ENCODE measurements at regions not wholly inside any gene's neighbourhood (a gene's known extent, or its start where the extent isn't known, plus 50 kb on each side); places are given as distances from the start of the nearest gene placed in this dataset.

GRCh38 chr2:53543083-53543482 lies 224.5 kb upstream of the CHAC2 start:
- no peak for TF ChIP-seq CTCF (IDR thresholded peaks at IDR 0.05)
- Histone ChIP-seq H3K9me3 (peaks cover 9% of the 10 kb centered on the region), H3K27me3 (ENCODE audit: low read depth) (no peaks in the 10 kb centered on the region), H3K4me3 (no peak overlapping the region), H3K36me3 (no peaks in the 10 kb centered on the region), H3K4me1 (no peaks in the 10 kb centered on the region), H3K27ac (no peak overlapping the region)
- no peak for DNase-seq
- intact Hi-C loops (cut with DNase I) = no loop called here
- no peak for ATAC-seq

DNA sequence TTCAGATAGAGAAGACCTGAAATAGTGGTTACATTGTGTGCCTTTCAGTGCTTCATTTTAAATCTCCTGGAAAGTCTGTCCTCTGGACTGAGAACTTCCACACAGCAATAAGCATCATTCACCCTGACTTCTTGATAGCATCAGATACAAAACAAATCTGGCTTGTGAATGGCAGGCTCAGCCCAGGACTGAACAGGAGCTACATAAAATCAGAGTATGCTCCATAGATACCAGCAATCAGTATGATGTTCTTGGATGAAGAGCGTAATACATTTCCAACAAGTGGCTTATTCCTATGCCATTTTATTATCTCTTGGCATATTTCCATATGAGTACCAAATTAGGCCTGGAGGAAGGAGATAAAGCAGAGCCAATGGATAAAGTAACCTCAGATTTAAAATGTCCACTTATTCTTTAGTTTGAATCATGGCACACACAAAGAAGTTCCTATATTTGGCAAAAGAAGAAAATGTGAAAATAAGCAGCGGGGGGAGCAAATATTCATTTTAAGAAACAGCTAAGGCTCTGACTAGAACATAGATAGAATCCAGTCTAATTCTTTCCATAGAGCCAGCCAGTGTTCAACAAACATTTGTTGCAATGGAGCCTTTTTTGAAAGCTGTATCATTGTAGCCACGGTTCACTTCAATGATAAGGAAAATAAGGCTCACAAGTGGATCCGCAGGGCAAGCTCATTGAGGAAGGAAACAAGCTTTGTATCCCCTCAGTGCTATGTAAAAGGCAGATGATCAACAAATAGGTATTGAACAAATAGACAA lies 230.8 kb upstream of the CHAC2 start:
- TF ChIP-seq CTCF (IDR thresholded peaks at IDR 0.05) = no peak
- intact Hi-C loops (cut with DNase I) = no loop called here
- Histone ChIP-seq H3K27me3 (ENCODE audit: low read depth) (no peaks in the 10 kb centered on the region), H3K4me3 (no peak overlapping the region), H3K4me1 (no peaks in the 10 kb centered on the region), H3K9me3 (peaks cover 9% of the 10 kb centered on the region), H3K27ac (no peak overlapping the region), H3K36me3 (no peaks in the 10 kb centered on the region)
- ATAC-seq (no peak), DNase-seq (no peak)

DNA sequence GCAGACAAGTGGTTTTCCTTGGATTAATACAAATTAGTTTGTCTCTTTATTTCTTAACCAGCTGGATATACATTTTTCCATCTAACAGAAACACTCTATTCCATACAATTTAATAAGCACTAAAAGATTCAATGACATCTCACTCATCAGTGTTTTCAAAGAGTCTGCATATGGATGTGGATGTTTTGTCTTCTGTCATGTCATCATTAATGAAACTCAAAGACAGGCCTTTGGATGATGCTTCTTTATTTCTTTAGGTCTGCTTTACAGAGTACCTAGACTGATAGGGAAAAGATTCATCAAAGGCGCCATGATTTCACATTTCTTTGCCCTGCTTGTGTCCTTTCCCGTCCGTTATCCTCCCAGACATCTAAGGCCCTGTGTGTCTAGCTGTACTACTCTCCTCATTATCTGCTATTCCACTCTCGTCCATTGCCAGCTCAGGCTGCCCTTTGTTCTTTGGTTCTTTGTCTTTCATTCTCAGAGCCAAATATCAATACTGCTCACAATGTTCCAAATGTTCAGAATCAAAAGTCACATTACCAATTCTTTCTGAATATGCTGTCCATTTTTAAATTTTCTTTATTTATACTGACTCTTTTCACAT lies 232.3 kb upstream of the CHAC2 start:
- H3K27ac ChIP-seq = no peak overlapping the region
- H3K9me3 ChIP-seq = no peaks in the 10 kb centered on the region
- H3K27me3 ChIP-seq (ENCODE audit: low read depth) = no peaks in the 10 kb centered on the region
- H3K4me1 ChIP-seq = no peaks in the 10 kb centered on the region
- ATAC-seq (no peak), DNase-seq (no peak)
- intact Hi-C loops (cut with DNase I) = no loop called here
- no peaks in the 10 kb centered on the region for H3K36me3 ChIP-seq
- no peak for TF ChIP-seq CTCF (IDR thresholded peaks at IDR 0.05)
- no peak overlapping the region for H3K4me3 ChIP-seq

DNA sequence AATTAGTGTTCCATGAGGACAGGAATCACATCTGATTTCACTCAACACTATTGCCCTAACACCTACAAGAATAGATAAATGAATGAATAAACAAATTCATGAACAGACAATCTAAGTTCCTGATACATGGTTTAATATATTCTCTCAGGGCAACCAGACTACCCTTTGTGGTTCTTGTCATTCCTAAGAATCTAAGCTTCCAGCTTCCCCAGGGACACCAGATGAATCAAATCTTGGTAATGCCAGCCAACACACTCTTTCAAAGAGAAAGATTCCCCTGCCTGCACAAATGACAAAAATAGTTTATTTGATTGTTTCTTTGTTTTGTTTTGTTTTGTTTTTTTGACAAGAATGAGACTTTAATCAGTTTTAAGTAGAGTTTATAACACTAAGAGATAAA lies 237.5 kb upstream of the CHAC2 start:
- intact Hi-C loops (cut with DNase I) = no loop called here
- TF ChIP-seq CTCF (IDR thresholded peaks at IDR 0.05) = no peak
- Histone ChIP-seq H3K9me3 (peaks cover 11% of the 10 kb centered on the region), H3K27ac (no peak overlapping the region), H3K4me3 (no peak overlapping the region), H3K27me3 (ENCODE audit: low read depth) (no peaks in the 10 kb centered on the region), H3K36me3 (no peaks in the 10 kb centered on the region), H3K4me1 (no peaks in the 10 kb centered on the region)
- ATAC-seq (no peak), DNase-seq (no peak)

DNA sequence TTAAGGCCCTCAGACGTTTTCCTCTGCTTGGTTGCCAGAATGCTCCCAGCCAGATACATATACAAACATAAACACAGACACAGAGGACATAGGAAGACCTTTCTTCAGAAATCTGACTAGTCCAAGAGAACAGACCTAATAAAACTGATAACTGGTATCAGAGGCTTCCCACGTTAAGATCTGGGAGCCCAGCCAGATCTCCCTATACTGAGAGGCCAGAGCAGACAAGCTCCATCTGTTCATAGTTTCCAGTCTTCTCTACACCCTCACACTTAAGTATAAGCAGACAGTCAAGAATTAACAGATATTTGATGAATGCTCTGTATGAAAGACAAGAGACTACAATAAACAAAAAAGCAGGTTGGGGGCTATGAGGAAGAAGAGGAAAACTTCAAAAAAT lies 240.5 kb upstream of the CHAC2 start:
- Histone ChIP-seq H3K4me3 (no peak overlapping the region), H3K27ac (no peak overlapping the region), H3K27me3 (ENCODE audit: low read depth) (no peaks in the 10 kb centered on the region), H3K9me3 (peaks cover 11% of the 10 kb centered on the region), H3K36me3 (no peaks in the 10 kb centered on the region), H3K4me1 (no peaks in the 10 kb centered on the region)
- TF ChIP-seq CTCF (IDR thresholded peaks at IDR 0.05) = no peak
- DNase-seq (no peak), ATAC-seq (no peak)
- intact Hi-C loops (cut with DNase I) = no loop called here
